ENCODE measurements at regions not wholly inside any gene's neighbourhood (a gene's known extent, or its start where the extent isn't known, plus 50 kb on each side); places are given as distances from the start of the nearest gene placed in this dataset.

GRCh38 chr7:26049081-26049480 lies 102.9 kb upstream of the NFE2L3 start:
- DNase-seq (ENCODE audit: low read depth), result no peak

- no peak for DNase-seq (ENCODE audit: low read depth)
Measured at GRCh38 chr7:26051021-26051420, 101.0 kb upstream of the NFE2L3 start.

GRCh38 chr7:26052706-26053105 lies 99.3 kb upstream of the NFE2L3 start:
- no peak for DNase-seq (ENCODE audit: low read depth)

- no peak for DNase-seq (ENCODE audit: low read depth)
Measured at GRCh38 chr7:26054386-26054785, 97.6 kb upstream of the NFE2L3 start.

GRCh38 chr7:26055241-26055640 lies 96.8 kb upstream of the NFE2L3 start:
- no peak for DNase-seq (ENCODE audit: low read depth)

GRCh38 chr7:26060733-26061677 lies 91.0 kb upstream of the NFE2L3 start:
- no peak for DNase-seq (ENCODE audit: low read depth)

GRCh38 chr7:26061678-26062603 lies 90.1 kb upstream of the NFE2L3 start:
- DNase-seq (ENCODE audit: low read depth), result peak; percentile 50

- DNase-seq (ENCODE audit: low read depth), result no peak
Measured at GRCh38 chr7:26065652-26066051, 86.3 kb upstream of the NFE2L3 start.

GRCh38 chr7:26066736-26067135 lies 85.3 kb upstream of the NFE2L3 start:
- no peak for DNase-seq (ENCODE audit: low read depth)

GRCh38 chr7:26070290-26070689 lies 81.7 kb upstream of the NFE2L3 start:
- DNase-seq (ENCODE audit: low read depth), result no peak

GRCh38 chr7:26071622-26072456 lies 80.2 kb upstream of the NFE2L3 start:
- DNase-seq (ENCODE audit: low read depth), result no peak

- DNase-seq (ENCODE audit: low read depth), result no peak
Measured at GRCh38 chr7:26073041-26073440, 79.0 kb upstream of the NFE2L3 start.

- DNase-seq (ENCODE audit: low read depth), result no peak
Measured at GRCh38 chr7:26074919-26075318, 77.1 kb upstream of the NFE2L3 start.

- DNase-seq (ENCODE audit: low read depth), result no peak
Measured at GRCh38 chr7:26076691-26077090, 75.3 kb upstream of the NFE2L3 start.

- peak; percentile 75 for DNase-seq (ENCODE audit: low read depth)
Measured at GRCh38 chr7:26078437-26079336, 73.3 kb upstream of the NFE2L3 start.

GRCh38 chr7:26081638-26082037 lies 70.4 kb upstream of the NFE2L3 start:
- no peak for DNase-seq (ENCODE audit: low read depth)

- no peak for DNase-seq (ENCODE audit: low read depth)
Measured at GRCh38 chr7:26083113-26083512, 68.9 kb upstream of the NFE2L3 start.

- no peak for DNase-seq (ENCODE audit: low read depth)
Measured at GRCh38 chr7:26084418-26084817, 67.6 kb upstream of the NFE2L3 start.

- no peak for DNase-seq (ENCODE audit: low read depth)
Measured at GRCh38 chr7:26085771-26086170, 66.2 kb upstream of the NFE2L3 start.

GRCh38 chr7:26087321-26088091 lies 64.5 kb upstream of the NFE2L3 start:
- DNase-seq (ENCODE audit: low read depth), result no peak
